OCI-LY1 (cell line): ENCODE measurements at regions not wholly inside any gene's neighbourhood (a gene's known extent, or its start where the extent isn't known, plus 50 kb on each side); places are given as distances from the start of the nearest gene placed in this dataset.

Experiments
- H2AFZ ChIP-seq: fragments of 200-600 bp; sonication (generic), shearing (Covaris generic); 2 replicates; pipeline ENCODE4 v1.6.0; 2014; ENCODE audit warnings: antibody characterized with exemption, mild to moderate bottlenecking, low read length
- H3F3A ChIP-seq: fragments of 200-600 bp; sonication (generic), shearing (Covaris generic); 2 replicates; pipeline ENCODE4 v1.6.0; 2014; ENCODE audit warnings: mild to moderate bottlenecking, antibody characterized with exemption, low read length, moderate library complexity; ENCODE audit not compliant: insufficient read depth
- H3K27ac ChIP-seq: fragments of 200-600 bp; sonication (generic); 2 replicates; pipeline ENCODE4 v1.5.1; 2014; ENCODE audit warnings: low read length, mixed run types, mild to moderate bottlenecking, low read depth; ENCODE audit not compliant: poor library complexity, severe bottlenecking
- H3K27me3 ChIP-seq: fragments of 200-600 bp; sonication (generic); 2 replicates; pipeline ENCODE4 v1.6.0; 2014; ENCODE audit warnings: antibody characterized with exemption, mild to moderate bottlenecking, low read length, moderate library complexity; ENCODE audit not compliant: insufficient read depth
- H3K36me3 ChIP-seq: fragments of 200-600 bp; sonication (generic); 2 replicates; pipeline ENCODE4 v1.6.1; 2014; ENCODE audit warnings: mild to moderate bottlenecking, antibody characterized with exemption, low read length, moderate library complexity, mixed read lengths; ENCODE audit not compliant: insufficient read depth
- H3K4me1 ChIP-seq: fragments of 200-600 bp; sonication (generic); 2 replicates; pipeline ENCODE4 v1.5.1; 2014; ENCODE audit warnings: mild to moderate bottlenecking, low read length, moderate library complexity; ENCODE audit not compliant: insufficient read depth, severe bottlenecking
- H3K4me2 ChIP-seq: fragments of 200-600 bp; sonication (generic), shearing (Covaris generic); 2 replicates; pipeline ENCODE4 v1.6.1; 2014; ENCODE audit warnings: low read length
- H3K4me3 ChIP-seq: fragments of 200-600 bp; sonication (generic); 2 replicates; pipeline ENCODE4 v1.5.1; 2014; ENCODE audit warnings: low read length, low read depth, mild to moderate bottlenecking, mixed read lengths; ENCODE audit not compliant: poor library complexity, severe bottlenecking
- H3K79me2 ChIP-seq: fragments of 200-600 bp; shearing (Covaris generic); 2 replicates; pipeline ENCODE4 v1.6.1; 2016; ENCODE audit warnings: mixed run types, low read length, mixed read lengths; ENCODE audit not compliant: insufficient read depth
- H3K9ac ChIP-seq: fragments of 200-600 bp; sonication (generic), shearing (Covaris generic); 2 replicates; pipeline ENCODE4 v1.6.1; 2014; ENCODE audit warnings: mild to moderate bottlenecking, low read length, mixed read lengths
- H3K9me2 ChIP-seq: fragments of 200-600 bp; sonication (generic), shearing (Covaris generic); 2 replicates; pipeline ENCODE4 v1.6.1; 2014; ENCODE audit warnings: low read depth, mild to moderate bottlenecking, low read length, mixed read lengths
- H3K9me3 ChIP-seq: fragments of 200-600 bp; shearing (Covaris generic); 2 replicates; pipeline ENCODE4 v1.6.1; 2014; ENCODE audit warnings: low read length, mixed read lengths
- H4K20me1 ChIP-seq: fragments of 200-600 bp; sonication (generic), shearing (Covaris generic); 2 replicates; pipeline ENCODE4 v1.6.0; 2016; ENCODE audit warnings: mild to moderate bottlenecking, low read length; ENCODE audit not compliant: insufficient read depth
- CTCF ChIP-seq: fragments of 200-600 bp; sonication (generic), shearing (Covaris generic); IDR thresholded peaks from 2 replicates; pipeline ENCODE4 v1.5.1; 2017; ENCODE audit warnings: mild to moderate bottlenecking, antibody characterized with exemption, low read length, moderate library complexity, mixed read lengths
- EZH2 ChIP-seq: fragments of 200-600 bp; sonication (generic), shearing (Covaris generic); IDR thresholded peaks from 2 replicates; pipeline ENCODE4 v1.8.0; 2017; ENCODE audit warnings: borderline replicate concordance, mixed run types, mild to moderate bottlenecking, antibody characterized with exemption, low read length, moderate library complexity, mixed read lengths

- H2AFZ ChIP-seq = no peak overlapping the region
- no peak overlapping the region for H3K27ac ChIP-seq
- H3K9me3 ChIP-seq = no peaks in the 10 kb centered on the region
- H3K36me3 ChIP-seq = no peaks in the 10 kb centered on the region
- H3K27me3 ChIP-seq = no peaks in the 10 kb centered on the region
- no peak overlapping the region for H3K4me3 ChIP-seq
- H3K9me2 ChIP-seq = no peaks in the 10 kb centered on the region
- no peaks in the 10 kb centered on the region for H3F3A ChIP-seq
- H3K4me2 ChIP-seq = no peak overlapping the region
- no peak for TF ChIP-seq CTCF
- TF ChIP-seq EZH2 = no peak
- H4K20me1 ChIP-seq = no peaks in the 10 kb centered on the region
- no peaks in the 10 kb centered on the region for H3K79me2 ChIP-seq
- no peak overlapping the region for H3K9ac ChIP-seq
- no peaks in the 10 kb centered on the region for H3K4me1 ChIP-seq
Observed at GRCh38 chr17:72456075-72456474, 335.3 kb downstream of the SOX9 start.

GRCh38 chr17:72457712-72458111 lies 336.9 kb downstream of the SOX9 start:
- Histone ChIP-seq H3K4me2 (no peak overlapping the region), H3K9me3 (no peaks in the 10 kb centered on the region), H3K36me3 (no peaks in the 10 kb centered on the region), H3F3A (no peaks in the 10 kb centered on the region), H3K27ac (no peak overlapping the region), H3K4me3 (no peak overlapping the region), H3K79me2 (no peaks in the 10 kb centered on the region), H3K9ac (no peak overlapping the region), H2AFZ (no peak overlapping the region), H3K4me1 (no peaks in the 10 kb centered on the region), H3K27me3 (no peaks in the 10 kb centered on the region), H3K9me2 (no peaks in the 10 kb centered on the region), H4K20me1 (no peaks in the 10 kb centered on the region)
- no peak for TF ChIP-seq CTCF

- Histone ChIP-seq H3K4me1 (no peaks in the 10 kb centered on the region), H3K27me3 (no peaks in the 10 kb centered on the region), H3K36me3 (no peaks in the 10 kb centered on the region), H3K9me3 (no peaks in the 10 kb centered on the region), H3K27ac (no peak overlapping the region), H2AFZ (no peak overlapping the region), H3F3A (no peaks in the 10 kb centered on the region), H3K9me2 (no peaks in the 10 kb centered on the region), H3K9ac (no peak overlapping the region), H4K20me1 (no peaks in the 10 kb centered on the region), H3K4me2 (no peak overlapping the region), H3K4me3 (no peak overlapping the region), H3K79me2 (no peaks in the 10 kb centered on the region)
- TF ChIP-seq EZH2 = no peak
- TF ChIP-seq CTCF = no peak
Observed at GRCh38 chr17:72458301-72458700, 337.5 kb downstream of the SOX9 start.
